ENCODE measurements at regions not wholly inside any gene's neighbourhood (a gene's known extent, or its start where the extent isn't known, plus 50 kb on each side); places are given as distances from the start of the nearest gene placed in this dataset.

DNA sequence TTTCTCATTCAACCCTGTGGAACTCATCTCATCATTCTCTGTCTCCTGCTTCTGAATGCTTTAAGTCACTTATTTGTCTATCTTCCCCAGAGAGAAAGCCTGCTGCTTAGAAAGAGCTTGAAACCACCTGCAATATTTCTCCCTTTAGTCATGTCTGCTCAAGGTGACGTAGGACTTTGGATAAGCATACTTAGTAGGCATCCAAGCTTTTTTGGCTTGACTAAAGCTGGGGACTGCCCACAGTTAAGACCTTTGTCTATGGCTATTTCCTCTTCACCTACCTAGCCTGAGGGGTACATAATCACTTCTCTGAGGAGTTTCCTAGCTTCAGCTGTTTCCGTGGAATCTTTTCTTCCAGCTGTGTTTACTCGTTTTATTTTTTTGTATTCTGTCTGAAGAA lies 665.8 kb upstream of the CAMK1G start:
- TF ChIP-seq, protein P1, sequence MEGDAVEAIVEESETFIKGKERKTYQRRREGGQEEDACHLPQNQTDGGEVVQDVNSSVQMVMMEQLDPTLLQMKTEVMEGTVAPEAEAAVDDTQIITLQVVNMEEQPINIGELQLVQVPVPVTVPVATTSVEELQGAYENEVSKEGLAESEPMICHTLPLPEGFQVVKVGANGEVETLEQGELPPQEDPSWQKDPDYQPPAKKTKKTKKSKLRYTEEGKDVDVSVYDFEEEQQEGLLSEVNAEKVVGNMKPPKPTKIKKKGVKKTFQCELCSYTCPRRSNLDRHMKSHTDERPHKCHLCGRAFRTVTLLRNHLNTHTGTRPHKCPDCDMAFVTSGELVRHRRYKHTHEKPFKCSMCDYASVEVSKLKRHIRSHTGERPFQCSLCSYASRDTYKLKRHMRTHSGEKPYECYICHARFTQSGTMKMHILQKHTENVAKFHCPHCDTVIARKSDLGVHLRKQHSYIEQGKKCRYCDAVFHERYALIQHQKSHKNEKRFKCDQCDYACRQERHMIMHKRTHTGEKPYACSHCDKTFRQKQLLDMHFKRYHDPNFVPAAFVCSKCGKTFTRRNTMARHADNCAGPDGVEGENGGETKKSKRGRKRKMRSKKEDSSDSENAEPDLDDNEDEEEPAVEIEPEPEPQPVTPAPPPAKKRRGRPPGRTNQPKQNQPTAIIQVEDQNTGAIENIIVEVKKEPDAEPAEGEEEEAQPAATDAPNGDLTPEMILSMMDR (conservative IDR thresholded peaks at IDR 0.05; ENCODE audit: low read length): no peak
- TF ChIP-seq EZH2phosphoT487 (IDR thresholded peaks at IDR 0.05; ENCODE audit: borderline replicate concordance): no peak

Data from Loucy (cell line).